Stimulated activated naive CD8-positive, alpha-beta T cell treated with anti-CD3 and anti-CD28 coated beads, Interleukin-15, amount 100 ng/mL, for 72 hours (primary cell): ENCODE measurements at regions not wholly inside any gene's neighbourhood (a gene's known extent, or its start where the extent isn't known, plus 50 kb on each side); places are given as distances from the start of the nearest gene placed in this dataset.

Experiments used
- ATAC-seq: fragments of 150-1000 bp; cut with Tn5 transposase; 2 replicates; pipeline ENCODE4 v1.10.0; 2021; ENCODE audit warnings: mild to moderate bottlenecking, moderate library complexity
- DNase-seq, 2 donors: peaks; one replicate each; pipeline ENCODE4 v3.0.0; 2021 to 2022
- H3K27ac Mint-ChIP-seq, 2 donors: one replicate each; pipeline ENCODE4 v1.8.0; 2022; ENCODE audit warnings: mild to moderate bottlenecking in 2 of 2, mixed read lengths in 2 of 2, moderate library complexity in 2 of 2
- H3K27me3 Mint-ChIP-seq: one replicate; pipeline ENCODE4 v1.8.0; 2022; ENCODE audit warnings: mixed read lengths
- H3K4me1 Mint-ChIP-seq: one replicate; pipeline ENCODE4 v1.8.0; 2022; ENCODE audit warnings: mild to moderate bottlenecking, mixed read lengths
- H3K4me3 Mint-ChIP-seq, 2 donors: one replicate each; pipeline ENCODE4 v1.8.0; 2022; ENCODE audit warnings: mild to moderate bottlenecking in 2 of 2, mixed read lengths in 2 of 2, moderate library complexity in 1 of 2
- H3K9me3 Mint-ChIP-seq, 2 donors: one replicate each; pipeline ENCODE4 v1.8.0; 2022; ENCODE audit warnings: mixed read lengths in 2 of 2

DNA sequence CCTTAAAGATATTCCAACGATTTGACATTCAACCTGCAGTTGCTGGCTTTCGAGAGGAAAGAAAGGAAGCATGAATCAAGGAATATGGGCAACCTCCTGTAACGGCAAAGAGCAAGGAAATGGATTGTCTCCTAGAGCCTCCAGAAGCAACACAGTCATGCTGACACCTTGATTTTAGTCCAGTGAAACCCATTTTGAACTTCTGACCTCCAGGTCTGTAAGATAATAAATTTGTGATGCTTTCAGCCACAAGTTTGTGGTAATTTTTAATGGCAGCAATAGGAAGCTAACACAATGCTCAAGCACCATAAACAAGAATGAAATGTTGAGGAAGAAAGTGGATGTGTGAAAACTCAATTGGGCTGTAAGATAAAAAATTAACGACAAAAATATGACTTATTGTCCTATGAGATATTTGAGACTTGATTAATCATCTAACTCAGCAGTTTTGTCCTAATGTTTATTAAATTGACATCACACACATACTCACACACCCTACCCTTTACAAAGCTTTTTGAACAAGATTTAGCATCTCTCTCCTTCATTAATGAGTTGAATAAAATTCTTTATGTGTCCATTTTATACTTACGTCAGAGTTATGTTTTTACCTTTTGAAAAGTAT is 857.2 kb upstream of the INTU start:
- Mint-ChIP-seq H3K4me1 (no peaks in the 10 kb centered on the region), H3K9me3 (peaks cover 6 to 7% of the 10 kb centered on the region in 2 donors), H3K27ac (no peak overlapping the region), H3K27me3 (no peaks in the 10 kb centered on the region), H3K4me3 (no peak overlapping the region)
- DNase-seq (no peak), ATAC-seq (no peak)

DNA sequence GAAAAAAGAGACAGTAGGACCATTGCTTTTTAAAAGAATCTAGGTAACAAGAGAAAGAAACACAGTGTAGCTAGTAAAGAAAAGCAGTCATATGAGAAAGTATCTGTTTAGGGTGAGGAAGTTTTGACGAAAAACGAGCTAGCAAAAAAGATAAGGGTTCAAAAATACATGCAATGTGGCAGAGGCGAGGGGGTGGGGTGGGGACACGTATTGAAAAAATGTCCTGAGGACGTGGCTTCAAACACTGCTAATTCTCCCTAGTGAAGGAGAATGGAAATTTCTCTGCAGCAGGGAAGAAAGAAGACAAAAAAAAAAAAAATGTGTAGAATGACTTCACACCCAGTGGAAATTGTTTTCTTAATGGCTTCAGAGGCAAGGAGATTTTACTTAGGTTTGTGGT is 856.4 kb upstream of the INTU start:
- Mint-ChIP-seq H3K27me3 (no peaks in the 10 kb centered on the region), H3K4me1 (no peaks in the 10 kb centered on the region), H3K9me3 (peaks cover 6 to 7% of the 10 kb centered on the region in 2 donors), H3K27ac (no peak overlapping the region), H3K4me3 (no peak overlapping the region)
- DNase-seq (no peak), ATAC-seq (no peak)

DNA sequence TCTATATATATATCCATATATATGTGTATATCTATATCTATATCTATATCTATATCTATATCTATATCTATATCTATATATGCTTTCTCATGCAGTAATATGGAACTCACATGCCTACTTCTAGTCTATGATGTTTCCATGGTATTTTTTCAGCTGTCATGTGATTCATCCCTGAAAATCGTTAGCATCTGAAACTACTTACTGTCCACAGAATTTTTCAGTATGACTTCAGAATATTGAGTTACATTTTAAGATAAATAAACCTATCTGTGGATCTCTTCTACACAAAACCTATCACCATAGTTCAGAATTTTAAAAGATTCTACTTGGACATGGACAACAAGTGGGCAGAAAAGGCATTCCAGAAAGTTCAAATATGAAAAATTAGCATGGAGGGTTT is 855.1 kb upstream of the INTU start:
- no peak overlapping the region for H3K4me3 Mint-ChIP-seq
- H3K4me1 Mint-ChIP-seq: no peaks in the 10 kb centered on the region
- H3K9me3 Mint-ChIP-seq: peaks cover 6 to 7% of the 10 kb centered on the region in 2 donors
- no peak for DNase-seq
- no peak for ATAC-seq
- H3K27me3 Mint-ChIP-seq: no peaks in the 10 kb centered on the region
- H3K27ac Mint-ChIP-seq: no peak overlapping the region

DNA sequence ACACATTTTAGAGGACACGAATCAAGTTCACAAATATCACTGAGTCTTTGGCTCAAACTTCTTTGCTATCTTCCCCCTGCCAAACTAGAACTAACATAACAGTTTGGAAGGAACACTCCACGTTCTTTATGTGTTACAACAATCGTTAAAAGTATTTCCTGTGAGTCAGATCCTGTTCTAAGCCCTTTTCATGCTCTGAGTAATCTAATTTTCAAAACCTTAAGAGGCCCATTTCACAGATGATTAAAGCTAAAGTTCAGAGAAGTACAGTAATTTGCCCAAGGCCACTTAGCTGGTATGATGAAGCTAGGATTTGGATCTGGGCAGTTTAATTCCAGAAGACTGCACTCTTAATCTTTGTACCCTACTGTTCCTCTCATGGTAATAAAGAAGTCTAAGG is 854.4 kb upstream of the INTU start:
- Mint-ChIP-seq H3K27me3 (no peaks in the 10 kb centered on the region), H3K4me3 (no peak overlapping the region), H3K4me1 (no peaks in the 10 kb centered on the region), H3K9me3 (peaks cover 6 to 7% of the 10 kb centered on the region in 2 donors), H3K27ac (no peak overlapping the region)
- ATAC-seq (no peak), DNase-seq (no peak)

DNA sequence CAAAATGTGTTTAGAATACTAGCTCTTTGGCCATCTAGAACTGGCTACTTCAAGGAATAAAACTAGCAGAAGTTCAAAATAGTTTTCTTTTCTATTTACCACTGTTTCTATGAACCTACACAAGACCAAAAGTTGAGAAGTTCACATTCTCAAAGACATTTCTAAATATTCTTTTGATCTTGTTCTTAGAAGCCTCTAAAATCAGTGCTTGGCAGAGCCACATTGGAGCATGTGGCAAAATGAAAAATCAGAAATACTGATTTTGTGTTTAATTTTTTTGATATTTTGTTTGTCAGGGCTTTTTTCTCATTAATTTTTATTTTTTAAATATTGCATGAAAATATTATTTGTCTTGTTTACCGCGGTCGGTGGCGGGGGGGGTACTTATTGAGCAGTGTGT is 853.8 kb upstream of the INTU start:
- Mint-ChIP-seq H3K27ac (no peak overlapping the region), H3K27me3 (no peaks in the 10 kb centered on the region), H3K9me3 (peaks cover 6 to 7% of the 10 kb centered on the region in 2 donors), H3K4me1 (no peaks in the 10 kb centered on the region), H3K4me3 (no peak overlapping the region)
- no peak for ATAC-seq
- DNase-seq: no peak

DNA sequence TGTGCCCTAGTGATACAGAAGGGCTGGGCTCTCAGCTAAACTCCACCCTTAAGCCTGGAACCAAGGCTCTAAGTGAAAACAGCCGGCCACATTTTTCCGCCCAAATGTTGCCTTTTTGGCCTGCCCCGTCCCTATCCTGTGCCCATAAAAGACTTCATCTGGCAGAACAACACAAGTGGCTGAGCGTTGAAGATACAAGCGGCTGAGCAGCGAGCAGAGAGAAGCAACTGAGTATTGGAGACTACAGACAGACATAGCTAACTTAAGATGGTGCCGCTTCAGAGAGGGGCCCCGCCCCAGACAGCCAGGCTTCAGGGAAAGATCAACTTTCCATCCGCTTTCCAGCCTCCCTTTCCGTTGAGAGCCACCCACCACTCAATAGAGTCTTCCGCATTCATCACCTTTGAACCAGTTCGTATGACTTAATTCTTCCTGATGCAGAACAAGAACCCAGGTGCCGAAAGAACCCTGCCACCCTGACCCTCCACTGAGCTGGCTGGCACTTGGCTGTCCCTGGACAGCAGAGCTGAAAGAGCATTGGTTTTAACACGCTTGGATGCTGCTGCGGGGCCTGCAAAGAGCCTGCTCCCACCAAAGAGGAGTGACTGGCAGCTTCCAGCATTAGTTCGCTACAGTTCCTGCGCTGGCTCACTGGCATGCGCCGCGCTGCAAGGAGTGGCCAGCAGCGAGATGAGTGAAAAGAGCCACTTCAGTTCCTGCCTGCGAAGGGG is 853.2 kb upstream of the INTU start:
- Mint-ChIP-seq H3K27ac (no peak overlapping the region), H3K4me1 (no peaks in the 10 kb centered on the region), H3K4me3 (no peak overlapping the region), H3K27me3 (no peaks in the 10 kb centered on the region), H3K9me3 (peaks cover 6 to 7% of the 10 kb centered on the region in 2 donors)
- no peak for ATAC-seq
- DNase-seq: no peak

DNA sequence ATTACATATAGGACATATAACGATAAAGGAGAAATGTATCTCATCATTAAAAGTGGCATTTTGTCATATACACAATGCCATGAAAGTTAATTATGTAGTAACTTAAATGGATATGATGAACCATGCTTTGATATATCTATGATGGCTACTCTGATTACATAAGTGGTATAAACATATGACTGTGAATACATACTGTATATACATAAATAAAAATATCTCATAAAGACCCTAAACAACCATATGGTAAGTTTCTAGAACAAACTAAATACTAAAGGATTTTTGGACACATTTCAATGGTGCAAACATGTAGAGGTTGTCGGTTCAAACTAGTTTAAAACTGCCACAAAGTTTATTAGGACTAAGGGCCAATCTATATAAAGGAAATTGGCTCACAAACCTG is 849.6 kb upstream of the INTU start:
- no peak overlapping the region for H3K4me3 Mint-ChIP-seq
- H3K27me3 Mint-ChIP-seq: no peaks in the 10 kb centered on the region
- H3K4me1 Mint-ChIP-seq: no peaks in the 10 kb centered on the region
- ATAC-seq (no peak), DNase-seq (no peak)
- no peak overlapping the region for H3K27ac Mint-ChIP-seq
- peaks cover 6 to 7% of the 10 kb centered on the region in 2 donors for H3K9me3 Mint-ChIP-seq

DNA sequence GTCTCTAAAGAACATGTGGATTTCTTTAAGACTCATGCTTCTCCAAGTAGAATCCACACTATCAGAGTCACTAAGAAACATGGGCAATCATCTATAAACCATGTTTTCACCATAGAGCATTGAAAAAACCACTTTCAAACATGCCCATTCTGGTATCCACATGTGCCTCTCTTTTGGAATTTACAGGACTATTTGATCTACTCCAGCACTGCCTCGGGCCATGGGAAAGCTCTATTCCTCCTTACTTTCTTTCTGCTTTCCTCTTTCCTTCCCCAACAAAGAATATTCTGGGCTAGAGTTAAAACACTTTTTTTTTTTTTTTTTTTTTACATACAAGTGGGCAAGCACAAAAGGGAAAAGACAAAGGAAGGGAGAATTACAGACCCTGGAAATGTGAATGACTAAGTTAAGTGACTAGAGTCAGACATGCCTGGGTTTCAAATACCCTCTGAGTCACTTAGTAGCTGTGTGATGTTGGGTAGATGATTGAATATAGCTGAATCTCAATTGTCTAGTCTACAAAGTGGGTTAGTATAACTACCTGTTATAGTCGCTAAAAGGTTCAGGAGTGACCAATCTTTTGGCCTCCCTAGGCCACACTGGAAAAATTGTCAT is 847.7 kb upstream of the INTU start:
- H3K27ac Mint-ChIP-seq: no peak overlapping the region
- H3K9me3 Mint-ChIP-seq: no peaks in the 10 kb centered on the region
- ATAC-seq (no peak), DNase-seq (no peak)
- H3K27me3 Mint-ChIP-seq: no peaks in the 10 kb centered on the region
- H3K4me1 Mint-ChIP-seq: no peaks in the 10 kb centered on the region
- no peak overlapping the region for H3K4me3 Mint-ChIP-seq

DNA sequence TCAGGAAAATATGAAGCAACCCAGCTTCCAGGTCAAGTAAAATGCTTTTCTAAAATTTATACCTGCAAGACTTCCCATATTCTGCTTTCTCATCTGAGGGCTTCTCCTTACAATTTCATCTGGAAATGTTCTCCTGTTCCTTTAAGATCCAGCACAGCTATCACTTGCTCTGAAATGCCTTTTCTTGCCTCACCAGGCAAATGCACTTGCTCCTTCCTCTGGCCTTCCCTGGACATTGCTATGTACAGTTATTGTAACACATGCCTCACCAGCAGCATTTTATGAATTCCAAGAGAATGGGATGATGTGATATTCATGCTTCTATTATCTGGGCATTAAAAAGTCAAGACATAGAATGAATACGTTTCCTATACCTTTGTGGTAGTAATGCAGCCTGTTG is 842.1 kb upstream of the INTU start:
- Mint-ChIP-seq H3K4me1 (no peaks in the 10 kb centered on the region), H3K27ac (no peak overlapping the region), H3K9me3 (no peaks in the 10 kb centered on the region), H3K4me3 (no peak overlapping the region), H3K27me3 (no peaks in the 10 kb centered on the region)
- ATAC-seq (no peak), DNase-seq (no peak)

DNA sequence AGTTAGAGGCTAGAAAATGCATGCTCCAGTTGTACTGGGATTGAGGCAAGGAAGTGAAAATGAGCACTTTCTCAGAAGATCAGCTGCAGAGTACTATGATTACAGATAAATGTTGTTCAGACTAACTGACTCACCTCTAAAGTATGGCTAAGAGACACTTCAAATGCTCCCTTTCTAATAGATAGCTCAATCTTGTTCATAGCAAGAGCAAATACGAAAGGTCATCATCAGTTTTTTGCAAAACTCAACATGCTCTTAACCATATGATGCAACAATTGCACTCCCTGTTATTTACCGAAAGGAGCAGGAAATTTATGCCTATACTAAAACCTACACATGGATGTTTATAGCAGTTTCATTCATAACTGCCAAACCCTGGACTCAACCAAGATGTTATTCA is 838.4 kb upstream of the INTU start:
- Mint-ChIP-seq H3K9me3 (no peaks in the 10 kb centered on the region), H3K4me3 (no peak overlapping the region), H3K27ac (no peak overlapping the region), H3K27me3 (no peaks in the 10 kb centered on the region), H3K4me1 (no peaks in the 10 kb centered on the region)
- ATAC-seq (no peak), DNase-seq (no peak)

DNA sequence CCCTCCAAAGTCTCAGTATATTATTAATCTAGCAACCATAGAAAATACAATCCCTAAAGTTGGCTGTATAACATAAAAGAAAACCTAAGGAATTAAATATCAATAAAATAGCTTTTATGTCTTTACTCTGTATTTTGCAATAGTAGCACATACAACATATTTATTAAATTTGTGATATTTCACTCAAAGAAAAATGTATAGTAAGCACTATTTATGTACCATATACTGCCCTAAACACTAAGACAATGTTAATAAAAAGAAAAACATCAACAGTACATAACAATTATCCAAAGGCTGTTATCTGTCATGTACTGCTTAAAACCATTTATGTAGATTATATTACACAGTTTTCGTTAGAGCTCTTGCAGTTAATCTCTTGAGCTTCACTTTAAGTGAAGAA is 834.5 kb upstream of the INTU start:
- no peak overlapping the region for H3K4me3 Mint-ChIP-seq
- H3K9me3 Mint-ChIP-seq: peaks cover 0 to 4% of the 10 kb centered on the region in 2 donors
- ATAC-seq: no peak
- no peak for DNase-seq
- H3K27ac Mint-ChIP-seq: no peak overlapping the region
- no peaks in the 10 kb centered on the region for H3K4me1 Mint-ChIP-seq
- no peaks in the 10 kb centered on the region for H3K27me3 Mint-ChIP-seq

DNA sequence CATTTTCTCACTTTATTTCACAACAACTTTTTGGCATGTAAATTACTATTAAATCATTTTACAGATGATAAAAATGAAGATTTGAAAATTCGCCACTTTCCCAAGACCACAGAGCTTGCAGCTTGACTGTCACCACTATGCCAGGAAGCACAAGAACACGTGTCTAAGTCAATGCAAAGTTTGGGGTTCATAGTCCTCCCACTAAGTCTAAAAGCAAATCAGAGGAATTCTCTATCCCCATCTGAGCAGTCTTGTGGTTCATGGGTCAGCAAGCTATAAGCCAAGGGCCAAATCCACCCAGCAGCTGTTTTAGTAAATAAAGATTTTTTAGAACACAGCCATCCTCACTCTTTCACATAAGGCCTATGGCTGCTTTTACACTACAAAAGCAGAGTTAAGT is 833.3 kb upstream of the INTU start:
- H3K4me1 Mint-ChIP-seq: no peaks in the 10 kb centered on the region
- DNase-seq (no peak), ATAC-seq (no peak)
- no peak overlapping the region for H3K27ac Mint-ChIP-seq
- no peaks in the 10 kb centered on the region for H3K27me3 Mint-ChIP-seq
- H3K9me3 Mint-ChIP-seq: peaks cover 0 to 4% of the 10 kb centered on the region in 2 donors
- no peak overlapping the region for H3K4me3 Mint-ChIP-seq

DNA sequence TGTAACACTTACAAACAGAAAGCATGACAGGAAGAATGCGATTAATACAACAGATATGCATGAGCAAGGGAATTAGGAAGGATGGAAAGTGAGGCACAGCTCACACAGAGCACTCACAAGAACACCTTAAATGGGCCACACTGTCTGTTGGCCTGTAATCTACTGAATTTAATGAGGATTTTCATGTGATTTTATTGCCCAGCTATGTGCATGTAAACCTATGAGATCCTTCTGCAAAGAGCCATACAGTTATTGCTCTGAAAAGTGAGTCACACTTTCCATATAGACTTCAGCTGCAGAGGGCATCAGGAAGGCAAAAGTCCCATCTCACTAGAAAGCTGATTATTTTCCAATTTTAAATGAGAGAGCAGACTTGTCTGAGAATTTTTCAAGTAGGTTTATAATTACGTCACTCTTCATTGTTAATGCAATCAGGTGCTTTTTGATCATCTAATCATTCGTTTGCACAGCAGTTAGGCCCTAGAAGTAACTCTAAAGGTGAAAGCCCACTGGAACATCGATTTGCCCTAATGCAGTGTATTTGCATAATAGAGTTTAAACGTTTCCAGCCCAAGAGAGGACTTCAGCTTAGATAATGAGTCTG is 832.7 kb upstream of the INTU start:
- Mint-ChIP-seq H3K4me1 (no peaks in the 10 kb centered on the region), H3K4me3 (no peak overlapping the region), H3K27me3 (no peaks in the 10 kb centered on the region), H3K9me3 (peaks cover 4 to 5% of the 10 kb centered on the region in 2 donors), H3K27ac (no peak overlapping the region)
- ATAC-seq (no peak), DNase-seq (no peak)

DNA sequence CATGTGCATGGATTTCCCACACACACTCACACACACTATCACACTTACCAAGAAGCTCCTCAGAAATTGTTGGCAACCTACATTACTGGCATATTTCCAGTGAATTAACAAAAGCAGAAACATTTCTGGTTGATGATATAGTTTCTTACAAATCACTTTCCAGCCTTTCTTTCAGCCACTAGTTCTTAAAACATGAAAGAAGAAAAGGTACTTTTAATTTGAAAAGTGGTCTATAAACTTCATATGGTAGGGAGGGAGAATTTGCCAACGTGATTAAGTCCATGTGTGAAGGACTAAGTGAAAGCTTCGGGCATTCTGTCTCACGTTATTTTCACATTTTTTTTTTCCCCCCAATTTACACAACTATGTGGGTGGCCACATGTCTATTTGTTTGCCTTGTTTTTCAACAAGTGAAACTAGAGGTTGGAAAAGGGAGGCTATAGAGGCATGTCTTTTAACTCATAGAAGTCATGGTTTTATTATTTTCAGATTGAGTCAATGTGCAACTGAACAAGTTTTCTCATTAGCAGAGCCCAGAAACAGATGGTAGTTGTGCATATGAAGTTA is 832.1 kb upstream of the INTU start:
- DNase-seq (no peak), ATAC-seq (no peak)
- no peaks in the 10 kb centered on the region for H3K4me1 Mint-ChIP-seq
- H3K27ac Mint-ChIP-seq: no peak overlapping the region
- H3K4me3 Mint-ChIP-seq: no peak overlapping the region
- no peaks in the 10 kb centered on the region for H3K27me3 Mint-ChIP-seq
- peaks cover 4 to 5% of the 10 kb centered on the region in 2 donors for H3K9me3 Mint-ChIP-seq

DNA sequence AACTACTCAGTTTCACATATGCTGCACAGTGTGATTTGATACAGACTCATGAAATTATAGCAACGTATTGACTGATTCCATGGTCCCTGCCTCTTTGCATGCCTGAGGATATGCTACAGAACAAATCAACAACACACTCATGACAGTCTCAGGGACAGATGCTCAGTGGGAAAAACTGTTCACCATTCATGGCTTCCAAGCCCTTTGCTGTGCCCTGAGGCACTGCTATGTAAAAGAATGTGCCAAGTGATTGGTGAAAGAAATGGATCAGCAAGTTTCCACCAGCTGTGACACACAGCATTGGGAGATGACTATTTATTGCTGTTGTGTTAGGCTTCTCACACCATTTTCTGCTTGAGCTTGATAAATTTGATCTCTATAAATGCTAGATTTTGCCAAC is 825.6 kb upstream of the INTU start:
- Mint-ChIP-seq H3K9me3 (peaks cover 0 to 5% of the 10 kb centered on the region in 2 donors), H3K27me3 (no peaks in the 10 kb centered on the region), H3K4me3 (no peak overlapping the region), H3K4me1 (no peaks in the 10 kb centered on the region), H3K27ac (no peak overlapping the region)
- no peak for ATAC-seq
- DNase-seq: no peak

DNA sequence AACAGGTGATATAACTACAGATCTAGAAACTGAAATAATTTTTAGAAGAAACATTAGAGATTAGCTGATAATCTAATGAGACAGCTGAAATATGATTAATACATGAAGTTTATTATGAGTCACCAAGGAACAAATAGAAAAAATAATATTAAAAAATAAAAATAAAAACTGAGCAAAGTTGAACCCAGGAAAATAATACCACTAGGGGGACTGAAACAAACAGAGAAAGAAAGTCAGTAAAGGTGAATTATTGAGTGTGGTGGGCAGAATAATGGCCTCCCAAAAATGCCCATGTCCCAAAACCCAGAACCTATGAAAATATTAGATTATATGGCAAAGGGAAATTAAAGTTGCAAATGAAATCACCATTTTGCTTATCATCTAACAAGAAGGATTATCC is 820.7 kb upstream of the INTU start:
- no peak for DNase-seq
- peaks cover 0 to 18% of the 10 kb centered on the region in 2 donors for H3K9me3 Mint-ChIP-seq

More for the DNA sequence above, 820.7 kb upstream of the INTU start:
- Mint-ChIP-seq H3K27ac (no peak overlapping the region), H3K4me1 (no peaks in the 10 kb centered on the region), H3K4me3 (no peak overlapping the region), H3K27me3 (no peaks in the 10 kb centered on the region)
- ATAC-seq: no peak
